Cardiac fibroblast (primary cell): ENCODE measurements at regions not wholly inside any gene's neighbourhood (a gene's known extent, or its start where the extent isn't known, plus 50 kb on each side); places are given as distances from the start of the nearest gene placed in this dataset.

ENCODE experiments used
- DNase-seq, 2 donors: peaks; one replicate each; pipeline versions ENCODE4 v3.0.0 to v3.0.0-alpha.2; 2010; ENCODE audit warnings: low read depth in 2 of 2
- H3K4me3 ChIP-seq, 2 donors: replicated peaks in 1 of 2; 1 replicate in 1 of 2; 2 replicates in 1 of 2; pipeline ENCODE4 v1.5.1; 2011; ENCODE audit warnings: low read depth in 2 of 2, low read length in 2 of 2, mild to moderate bottlenecking in 2 of 2, moderate library complexity in 1 of 2
- TF ChIP-seq, protein P1 (sequence below): IDR thresholded peaks from one replicate; pipeline ENCODE4 v1.5.1; 2011; ENCODE audit warnings: low read depth, mild to moderate bottlenecking, low read length, inconsistent platforms

GRCh38 chr15:46120713-46121112 is 485.9 kb downstream of the SQOR start:
- TF ChIP-seq, protein P1, sequence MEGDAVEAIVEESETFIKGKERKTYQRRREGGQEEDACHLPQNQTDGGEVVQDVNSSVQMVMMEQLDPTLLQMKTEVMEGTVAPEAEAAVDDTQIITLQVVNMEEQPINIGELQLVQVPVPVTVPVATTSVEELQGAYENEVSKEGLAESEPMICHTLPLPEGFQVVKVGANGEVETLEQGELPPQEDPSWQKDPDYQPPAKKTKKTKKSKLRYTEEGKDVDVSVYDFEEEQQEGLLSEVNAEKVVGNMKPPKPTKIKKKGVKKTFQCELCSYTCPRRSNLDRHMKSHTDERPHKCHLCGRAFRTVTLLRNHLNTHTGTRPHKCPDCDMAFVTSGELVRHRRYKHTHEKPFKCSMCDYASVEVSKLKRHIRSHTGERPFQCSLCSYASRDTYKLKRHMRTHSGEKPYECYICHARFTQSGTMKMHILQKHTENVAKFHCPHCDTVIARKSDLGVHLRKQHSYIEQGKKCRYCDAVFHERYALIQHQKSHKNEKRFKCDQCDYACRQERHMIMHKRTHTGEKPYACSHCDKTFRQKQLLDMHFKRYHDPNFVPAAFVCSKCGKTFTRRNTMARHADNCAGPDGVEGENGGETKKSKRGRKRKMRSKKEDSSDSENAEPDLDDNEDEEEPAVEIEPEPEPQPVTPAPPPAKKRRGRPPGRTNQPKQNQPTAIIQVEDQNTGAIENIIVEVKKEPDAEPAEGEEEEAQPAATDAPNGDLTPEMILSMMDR, result no peak
- H3K4me3 ChIP-seq, result no peak overlapping the region
- DNase-seq, result no peak

- TF ChIP-seq, protein P1, result no peak
- no peak overlapping the region for H3K4me3 ChIP-seq
- DNase-seq, result no peak
Measured at GRCh38 chr15:46121441-46121840, 486.6 kb downstream of the SQOR start.

- TF ChIP-seq, protein P1, result no peak
- no peak overlapping the region for H3K4me3 ChIP-seq
- peak in 1 of 2 donors; percentile 75 for DNase-seq
Measured at GRCh38 chr15:46126581-46126980, 491.8 kb downstream of the SQOR start.

GRCh38 chr15:46127361-46127874 is 492.6 kb downstream of the SQOR start:
- TF ChIP-seq, protein P1, result no peak
- no peak overlapping the region for H3K4me3 ChIP-seq
- DNase-seq, result peak in 1 of 2 donors; percentile 39

GRCh38 chr15:46129145-46129544 is 494.3 kb downstream of the SQOR start:
- peak in 1 of 2 donors; percentile 7 for DNase-seq
- no peak overlapping the region for H3K4me3 ChIP-seq

DNA sequence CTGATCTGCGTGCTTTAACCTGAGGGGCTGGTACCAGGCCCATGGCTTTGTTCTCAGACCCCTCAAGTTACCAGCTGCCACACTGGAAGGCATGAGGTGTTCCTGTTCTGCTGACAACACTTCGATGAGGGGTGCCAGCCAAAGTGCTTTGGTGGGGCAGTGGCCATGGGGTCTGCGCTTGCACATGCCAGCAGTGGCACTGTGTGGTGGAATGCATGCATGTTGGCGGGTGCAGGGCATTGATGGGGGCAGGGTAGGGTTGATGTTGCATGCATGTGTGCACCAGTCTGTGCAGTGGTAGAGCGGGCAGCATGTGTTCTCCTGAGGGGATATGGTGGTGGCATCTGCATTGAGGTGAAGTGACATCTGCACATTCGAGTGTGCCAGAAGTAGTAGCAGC is 497.0 kb downstream of the SQOR start:
- DNase-seq, result no peak
- TF ChIP-seq, protein P1, result no peak
- H3K4me3 ChIP-seq, result no peak overlapping the region

More at GRCh38 chr15:46129145-46129544, 494.3 kb downstream of the SQOR start:
- TF ChIP-seq, protein P1, result no peak

GRCh38 chr15:46137443-46137842 is 502.6 kb downstream of the SQOR start:
- H3K4me3 ChIP-seq, result no peak overlapping the region
- TF ChIP-seq, protein P1, result no peak
- no peak for DNase-seq
